Right atrium auricular region (tissue), 2 donors: ENCODE measurements at regions not wholly inside any gene's neighbourhood (a gene's known extent, or its start where the extent isn't known, plus 50 kb on each side); places are given as distances from the start of the nearest gene placed in this dataset.

ENCODE experiments used
- DNase-seq: peaks from one replicate; pipeline ENCODE4 v3.0.0-alpha.2; 2019; ENCODE audit warnings: low spot score
- H3K27ac ChIP-seq, 2 donors: fragments of 200-600 bp; sonication (generic); 1 replicate in 1 of 2; 2 replicates in 1 of 2; pipeline ENCODE4 v1.5.1; 2016 to 2019
- H3K27me3 ChIP-seq, 2 donors: fragments of 200-600 bp; sonication (generic); one replicate each; pipeline versions ENCODE4 v1.5.1 to v1.6.0; 2017 to 2019
- H3K36me3 ChIP-seq: fragments of 200-600 bp; sonication (generic); one replicate; pipeline ENCODE4 v1.5.1; 2016
- H3K4me1 ChIP-seq, 2 donors: fragments of 200-600 bp; sonication (generic); one replicate each; pipeline versions ENCODE4 v1.5.1 to v1.6.0; 2017 to 2019
- H3K4me3 ChIP-seq, 2 donors: fragments of 200-600 bp; sonication (generic); 1 replicate in 1 of 2; 2 replicates in 1 of 2; pipeline ENCODE4 v1.5.1; 2017 to 2019; ENCODE audit warnings: mild to moderate bottlenecking in 1 of 2, moderate library complexity in 1 of 2
- H3K9me3 ChIP-seq, 2 donors: fragments of 200-600 bp; sonication (generic); one replicate each; pipeline ENCODE4 v1.5.1; 2019
- CTCF ChIP-seq, 2 donors: fragments of 200-600 bp; sonication (generic); IDR thresholded peaks; one replicate each; pipeline ENCODE4 v1.5.1; 2019; ENCODE audit warnings: antibody characterized with exemption in 2 of 2

GRCh38 chr2:67002618-67003371 is 394.3 kb upstream of the ETAA1 start:
- TF ChIP-seq CTCF (IDR thresholded peaks at IDR 0.05) = no peak
- Histone ChIP-seq H3K27me3 (no peaks in the 10 kb centered on the region), H3K4me3 (no peak overlapping the region), H3K36me3 (no peaks in the 10 kb centered on the region), H3K27ac (no peak overlapping the region), H3K9me3 (no peaks in the 10 kb centered on the region), H3K4me1 (no peaks in the 10 kb centered on the region)
- DNase-seq = no peak

- no peak for DNase-seq
- no peaks in the 10 kb centered on the region for H3K9me3 ChIP-seq
- no peak for TF ChIP-seq CTCF (IDR thresholded peaks at IDR 0.05)
- H3K27me3 ChIP-seq = no peaks in the 10 kb centered on the region
- H3K4me1 ChIP-seq = no peaks in the 10 kb centered on the region
- no peak overlapping the region for H3K27ac ChIP-seq
- no peak overlapping the region for H3K4me3 ChIP-seq
- H3K36me3 ChIP-seq = no peaks in the 10 kb centered on the region
Observed at GRCh38 chr2:67006373-67006960, 390.7 kb upstream of the ETAA1 start.

- Histone ChIP-seq H3K4me3 (no peak overlapping the region), H3K27me3 (no peaks in the 10 kb centered on the region), H3K9me3 (no peaks in the 10 kb centered on the region), H3K27ac (no peak overlapping the region), H3K36me3 (no peaks in the 10 kb centered on the region), H3K4me1 (no peaks in the 10 kb centered on the region)
- no peak for TF ChIP-seq CTCF (IDR thresholded peaks at IDR 0.05)
- no peak for DNase-seq
Observed at GRCh38 chr2:67008155-67008554, 389.0 kb upstream of the ETAA1 start.

GRCh38 chr2:67012165-67012564 is 385.0 kb upstream of the ETAA1 start:
- H3K9me3 ChIP-seq = no peaks in the 10 kb centered on the region
- H3K36me3 ChIP-seq = no peaks in the 10 kb centered on the region
- no peaks in the 10 kb centered on the region for H3K27me3 ChIP-seq
- no peak overlapping the region for H3K4me3 ChIP-seq
- H3K4me1 ChIP-seq = no peaks in the 10 kb centered on the region
- TF ChIP-seq CTCF (IDR thresholded peaks at IDR 0.05) = no peak
- DNase-seq = no peak
- no peak overlapping the region for H3K27ac ChIP-seq

GRCh38 chr2:67013821-67014220 is 383.3 kb upstream of the ETAA1 start:
- H3K27ac ChIP-seq = no peak overlapping the region
- DNase-seq = no peak

More at GRCh38 chr2:67013821-67014220, 383.3 kb upstream of the ETAA1 start:
- no peaks in the 10 kb centered on the region for H3K27me3 ChIP-seq
- no peaks in the 10 kb centered on the region for H3K36me3 ChIP-seq
- H3K4me3 ChIP-seq = no peak overlapping the region
- no peaks in the 10 kb centered on the region for H3K9me3 ChIP-seq
- TF ChIP-seq CTCF (IDR thresholded peaks at IDR 0.05) = no peak
- H3K4me1 ChIP-seq = no peaks in the 10 kb centered on the region
